Calu3 (cell line): ENCODE measurements at regions not wholly inside any gene's neighbourhood (a gene's known extent, or its start where the extent isn't known, plus 50 kb on each side); places are given as distances from the start of the nearest gene placed in this dataset.

ENCODE experiments used
- BruUV-seq: library from RNA; stranded (reverse); fragments of 400-500 nt; replicated peaks from 2 replicates; lab custom pipeline; 2021; lab: Mats Ljungman, UMichigan
- CTCF ChIA-PET: fragments of 300-600 bp; sonication (Branson Sonifier 250); formaldehyde crosslinking; loops from one replicate; lab custom pipeline; 2022; ENCODE audit warnings: antibody characterized with exemption; lab: Charles Lee
- DNase-seq: peaks from one replicate; pipeline ENCODE4 v3.0.0; 2022
- H3K27ac Mint-ChIP-seq: one replicate; pipeline ENCODE4 v1.8.0; 2022; ENCODE audit warnings: mixed read lengths; ENCODE audit not compliant: unreplicated experiment
- H3K27me3 Mint-ChIP-seq: one replicate; pipeline ENCODE4 v1.8.0; 2022; ENCODE audit warnings: mixed read lengths; ENCODE audit not compliant: unreplicated experiment
- H3K36me3 Mint-ChIP-seq: one replicate; pipeline ENCODE4 v1.8.0; 2022; ENCODE audit warnings: mild to moderate bottlenecking, moderate library complexity, mixed read lengths; ENCODE audit not compliant: insufficient read depth, unreplicated experiment
- H3K4me1 Mint-ChIP-seq: one replicate; pipeline ENCODE4 v1.8.0; 2022; ENCODE audit warnings: mild to moderate bottlenecking, low read depth, mixed read lengths; ENCODE audit not compliant: unreplicated experiment
- H3K4me3 Mint-ChIP-seq: one replicate; pipeline ENCODE4 v1.8.0; 2022; ENCODE audit warnings: mild to moderate bottlenecking, low read depth, moderate library complexity, mixed read lengths; ENCODE audit not compliant: unreplicated experiment
- H3K9me3 Mint-ChIP-seq: one replicate; pipeline ENCODE4 v1.8.0; 2022; ENCODE audit warnings: low read depth, mixed read lengths; ENCODE audit not compliant: unreplicated experiment
- CTCF ChIP-seq: fragments of 200-600 bp; IDR thresholded peaks from one replicate; pipeline ENCODE4 v1.8.0; 2022; ENCODE audit warnings: antibody characterized with exemption; ENCODE audit not compliant: unreplicated experiment
- intact Hi-C: fragments of 100-400 bp; cut with micrococcal nuclease; formaldehyde crosslinking; loops from one replicate; pipeline ENCODE4 v1.10.0; 2022; ENCODE audit not compliant: unreplicated experiment

- Mint-ChIP-seq H3K36me3 (no peaks in the 10 kb centered on the region), H3K4me3 (no peak overlapping the region), H3K4me1 (no peaks in the 10 kb centered on the region), H3K27ac (no peak overlapping the region), H3K9me3 (no peaks in the 10 kb centered on the region), H3K27me3 (peaks cover 9% of the 10 kb centered on the region)
- no TSS peak for BruUV-seq
- intact Hi-C loops, result no loop called here
- DNase-seq, result no peak
- CTCF ChIA-PET, result no interaction called here
- no peak for TF ChIP-seq CTCF
Measured at GRCh38 chr18:59760212-59760611, 63.0 kb upstream of the CCBE1 start.

GRCh38 chr18:59758837-59759236, 61.6 kb upstream of the CCBE1 start:
- TF ChIP-seq CTCF, result no peak
- CTCF ChIA-PET, result interaction anchor here (1.0 kb wide), 1 partner anchor 10 kb away, joined by 3 read pairs; no protein-coding TSS in a partner anchor
- Mint-ChIP-seq H3K36me3 (no peaks in the 10 kb centered on the region), H3K27me3 (peaks cover 9% of the 10 kb centered on the region), H3K4me1 (no peaks in the 10 kb centered on the region), H3K4me3 (no peak overlapping the region), H3K27ac (no peak overlapping the region), H3K9me3 (no peaks in the 10 kb centered on the region)
- intact Hi-C loops, result no loop called here
- DNase-seq, result no peak
- no TSS peak for BruUV-seq

GRCh38 chr18:59758106-59758505, 60.9 kb upstream of the CCBE1 start:
- Mint-ChIP-seq H3K4me1 (no peaks in the 10 kb centered on the region), H3K27ac (no peak overlapping the region), H3K36me3 (no peaks in the 10 kb centered on the region), H3K27me3 (peaks cover 6% of the 10 kb centered on the region), H3K9me3 (no peaks in the 10 kb centered on the region), H3K4me3 (no peak overlapping the region)
- no peak for DNase-seq
- BruUV-seq, result no TSS peak
- CTCF ChIA-PET, result interaction anchor here (1.0 kb wide), 1 partner anchor 9 kb away, joined by 3 read pairs; no protein-coding TSS in a partner anchor
- intact Hi-C loops, result no loop called here
- TF ChIP-seq CTCF, result no peak

GRCh38 chr18:59752666-59753065, 55.4 kb upstream of the CCBE1 start:
- intact Hi-C loops, result no loop called here
- no peak overlapping the region for H3K4me3 Mint-ChIP-seq
- DNase-seq, result no peak

More at GRCh38 chr18:59752666-59753065, 55.4 kb upstream of the CCBE1 start:
- BruUV-seq, result no TSS peak
- no peak overlapping the region for H3K27ac Mint-ChIP-seq
- H3K4me1 Mint-ChIP-seq, result peaks cover 9% of the 10 kb centered on the region
- H3K27me3 Mint-ChIP-seq, result no peaks in the 10 kb centered on the region
- CTCF ChIA-PET, result interaction anchor here (0.9 kb wide), 1 partner anchor 56 kb away, joined by 4 read pairs; the partner anchor contains the start of gene CCBE1
- peaks cover 3% of the 10 kb centered on the region for H3K9me3 Mint-ChIP-seq
- TF ChIP-seq CTCF, result no peak
- H3K36me3 Mint-ChIP-seq, result no peaks in the 10 kb centered on the region
